ENCODE measurements at regions not wholly inside any gene's neighbourhood (a gene's known extent, or its start where the extent isn't known, plus 50 kb on each side); places are given as distances from the start of the nearest gene placed in this dataset.

GRCh38 chr7:25646726-25647413 is 418.6 kb upstream of the NPVF start:
- TF ChIP-seq, protein P1, sequence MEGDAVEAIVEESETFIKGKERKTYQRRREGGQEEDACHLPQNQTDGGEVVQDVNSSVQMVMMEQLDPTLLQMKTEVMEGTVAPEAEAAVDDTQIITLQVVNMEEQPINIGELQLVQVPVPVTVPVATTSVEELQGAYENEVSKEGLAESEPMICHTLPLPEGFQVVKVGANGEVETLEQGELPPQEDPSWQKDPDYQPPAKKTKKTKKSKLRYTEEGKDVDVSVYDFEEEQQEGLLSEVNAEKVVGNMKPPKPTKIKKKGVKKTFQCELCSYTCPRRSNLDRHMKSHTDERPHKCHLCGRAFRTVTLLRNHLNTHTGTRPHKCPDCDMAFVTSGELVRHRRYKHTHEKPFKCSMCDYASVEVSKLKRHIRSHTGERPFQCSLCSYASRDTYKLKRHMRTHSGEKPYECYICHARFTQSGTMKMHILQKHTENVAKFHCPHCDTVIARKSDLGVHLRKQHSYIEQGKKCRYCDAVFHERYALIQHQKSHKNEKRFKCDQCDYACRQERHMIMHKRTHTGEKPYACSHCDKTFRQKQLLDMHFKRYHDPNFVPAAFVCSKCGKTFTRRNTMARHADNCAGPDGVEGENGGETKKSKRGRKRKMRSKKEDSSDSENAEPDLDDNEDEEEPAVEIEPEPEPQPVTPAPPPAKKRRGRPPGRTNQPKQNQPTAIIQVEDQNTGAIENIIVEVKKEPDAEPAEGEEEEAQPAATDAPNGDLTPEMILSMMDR (conservative IDR thresholded peaks at IDR 0.05 in 1 of 2, IDR thresholded peaks at IDR 0.05 in 1 of 2; ENCODE audit: low read depth in 1 of 2, low read length in 2 of 2), result no peak
- no peak for TF ChIP-seq EZH2 (IDR thresholded peaks at IDR 0.05; ENCODE audit: low read length, missing control alignments)
